ENCODE measurements at regions not wholly inside any gene's neighbourhood (a gene's known extent, or its start where the extent isn't known, plus 50 kb on each side); places are given as distances from the start of the nearest gene placed in this dataset.

GRCh38 chr6:164168595-164168994 is 754.1 kb downstream of the QKI start:
- Histone ChIP-seq H3K36me3 (ENCODE audit: control insufficient read depth, insufficient read depth, low read length) (no peaks in the 10 kb centered on the region), H3K4me3 (ENCODE audit: low read depth, low read length) (no peak overlapping the region), H3K27me3 (ENCODE audit: control insufficient read depth, insufficient read depth, low read length) (no peaks in the 10 kb centered on the region)
- no peak for DNase-seq (ENCODE audit: low read depth)
- no peak for TF ChIP-seq CTCF (IDR thresholded peaks at IDR 0.05; ENCODE audit: insufficient read depth, low read length, poor library complexity, severe bottlenecking)

- TF ChIP-seq CTCF (IDR thresholded peaks at IDR 0.05; ENCODE audit: insufficient read depth, low read length, poor library complexity, severe bottlenecking) = no peak
These were observed 753.4 kb downstream of the QKI start for GRCh38 chr6:164167873-164168405.

GRCh38 chr6:164166996-164167395 is 752.5 kb downstream of the QKI start:
- Histone ChIP-seq H3K4me3 (ENCODE audit: low read depth, low read length) (no peak overlapping the region), H3K27me3 (ENCODE audit: control insufficient read depth, insufficient read depth, low read length) (no peaks in the 10 kb centered on the region), H3K36me3 (ENCODE audit: control insufficient read depth, insufficient read depth, low read length) (no peaks in the 10 kb centered on the region)
- no peak for DNase-seq (ENCODE audit: low read depth)
- no peak for TF ChIP-seq CTCF (IDR thresholded peaks at IDR 0.05; ENCODE audit: insufficient read depth, low read length, poor library complexity, severe bottlenecking)

More at GRCh38 chr6:164167873-164168405, 753.4 kb downstream of the QKI start:
- Histone ChIP-seq H3K4me3 (ENCODE audit: low read depth, low read length) (no peak overlapping the region), H3K27me3 (ENCODE audit: control insufficient read depth, insufficient read depth, low read length) (no peaks in the 10 kb centered on the region), H3K36me3 (ENCODE audit: control insufficient read depth, insufficient read depth, low read length) (no peaks in the 10 kb centered on the region)
- DNase-seq (ENCODE audit: low read depth) = no peak

GRCh38 chr6:164166515-164166914 is 752.0 kb downstream of the QKI start:
- H3K36me3 ChIP-seq (ENCODE audit: control insufficient read depth, insufficient read depth, low read length) = no peaks in the 10 kb centered on the region

GRCh38 chr6:164164876-164165275 is 750.4 kb downstream of the QKI start:
- H3K36me3 ChIP-seq (ENCODE audit: control insufficient read depth, insufficient read depth, low read length) = no peaks in the 10 kb centered on the region
- no peak overlapping the region for H3K4me3 ChIP-seq (ENCODE audit: low read depth, low read length)
- no peaks in the 10 kb centered on the region for H3K27me3 ChIP-seq (ENCODE audit: control insufficient read depth, insufficient read depth, low read length)
- no peak for TF ChIP-seq CTCF (IDR thresholded peaks at IDR 0.05; ENCODE audit: insufficient read depth, low read length, poor library complexity, severe bottlenecking)
- DNase-seq (ENCODE audit: low read depth) = no peak

More at GRCh38 chr6:164166515-164166914, 752.0 kb downstream of the QKI start:
- no peak overlapping the region for H3K4me3 ChIP-seq (ENCODE audit: low read depth, low read length)
- no peak for DNase-seq (ENCODE audit: low read depth)
- H3K27me3 ChIP-seq (ENCODE audit: control insufficient read depth, insufficient read depth, low read length) = no peaks in the 10 kb centered on the region
- TF ChIP-seq CTCF (IDR thresholded peaks at IDR 0.05; ENCODE audit: insufficient read depth, low read length, poor library complexity, severe bottlenecking) = no peak

GRCh38 chr6:164163239-164163638 is 748.7 kb downstream of the QKI start:
- no peak overlapping the region for H3K4me3 ChIP-seq (ENCODE audit: low read depth, low read length)
- H3K36me3 ChIP-seq (ENCODE audit: control insufficient read depth, insufficient read depth, low read length) = no peaks in the 10 kb centered on the region
- DNase-seq (ENCODE audit: low read depth) = no peak
- H3K27me3 ChIP-seq (ENCODE audit: control insufficient read depth, insufficient read depth, low read length) = no peaks in the 10 kb centered on the region
- no peak for TF ChIP-seq CTCF (IDR thresholded peaks at IDR 0.05; ENCODE audit: insufficient read depth, low read length, poor library complexity, severe bottlenecking)
